ENCODE measurements at regions not wholly inside any gene's neighbourhood (a gene's known extent, or its start where the extent isn't known, plus 50 kb on each side); places are given as distances from the start of the nearest gene placed in this dataset.

DNA sequence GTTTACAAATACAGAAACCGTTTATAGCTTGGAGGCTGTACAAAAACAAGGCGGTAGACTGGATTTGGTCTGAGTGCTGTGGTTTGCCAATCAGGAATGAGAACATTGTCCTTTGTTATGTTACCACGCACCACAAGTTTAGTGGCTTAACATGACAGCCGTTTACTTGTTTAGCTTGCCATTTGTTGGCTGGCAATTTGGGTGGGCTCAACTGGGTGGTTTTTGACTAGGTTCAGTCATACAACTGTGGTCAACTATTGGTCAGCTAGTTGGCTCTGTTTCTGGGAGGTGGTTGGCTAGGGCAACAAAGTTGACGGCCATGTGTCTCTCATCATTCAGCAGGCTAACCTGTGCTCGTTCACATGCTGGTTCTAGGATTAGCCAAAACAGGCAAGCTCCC is 60.1 kb upstream of the SP8 start:
- POLR2A ChIA-PET = interaction anchor here (1.1 kb wide), 1 partner anchor 15 kb away, joined by 3 read pairs; no protein-coding TSS in a partner anchor

DNA sequence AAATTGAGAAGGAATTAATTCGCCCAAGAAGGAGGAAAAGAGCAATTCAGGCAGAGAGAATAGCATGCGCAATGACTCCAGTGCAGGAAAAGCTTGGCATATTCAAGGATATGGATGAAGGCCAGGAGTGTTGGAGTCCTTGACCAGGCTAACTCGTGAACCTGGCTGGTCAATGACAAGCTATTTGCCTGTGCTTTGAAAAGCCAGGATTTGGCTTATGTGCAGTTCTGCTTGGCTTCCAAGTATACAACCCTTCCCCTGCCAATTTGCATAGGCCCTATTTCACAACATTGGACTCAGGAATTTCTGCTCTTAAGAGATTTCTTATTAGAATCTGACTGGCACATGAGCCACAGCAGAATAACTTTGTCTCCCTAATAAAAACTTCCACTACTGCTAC is 72.3 kb upstream of the SP8 start:
- ChIA-PET POLR2A (no interaction called here), CTCF (no interaction called here)
- Histone ChIP-seq H3K9me3 (ENCODE audit: control insufficient read depth, insufficient read depth, low read depth, low read length) (no peaks in the 10 kb centered on the region), H3K4me3 (ENCODE audit: low read depth, low read length) (no peak overlapping the region), H3K36me3 (ENCODE audit: control insufficient read depth in 2 of 2, insufficient read depth in 1 of 2, low read length in 2 of 2) (no peaks in the 10 kb centered on the region), H3K27ac (ENCODE audit: extremely low read depth, low read depth, low read length) (no peak overlapping the region), H3K4me1 (ENCODE audit: control insufficient read depth, insufficient read depth, low read length) (no peaks in the 10 kb centered on the region)
- TF ChIP-seq ZNF837 (tag by site-specific recombination; IDR thresholded peaks at IDR 0.05) (no peak), ZNF324 (tag by site-specific recombination; IDR thresholded peaks at IDR 0.05) (no peak), ZNF670 (tag by site-specific recombination; IDR thresholded peaks at IDR 0.05; ENCODE audit: low read depth) (no peak), ZNF146 (tag by site-specific recombination; IDR thresholded peaks at IDR 0.05) (no peak)
- TF ChIP-seq, protein P1, sequence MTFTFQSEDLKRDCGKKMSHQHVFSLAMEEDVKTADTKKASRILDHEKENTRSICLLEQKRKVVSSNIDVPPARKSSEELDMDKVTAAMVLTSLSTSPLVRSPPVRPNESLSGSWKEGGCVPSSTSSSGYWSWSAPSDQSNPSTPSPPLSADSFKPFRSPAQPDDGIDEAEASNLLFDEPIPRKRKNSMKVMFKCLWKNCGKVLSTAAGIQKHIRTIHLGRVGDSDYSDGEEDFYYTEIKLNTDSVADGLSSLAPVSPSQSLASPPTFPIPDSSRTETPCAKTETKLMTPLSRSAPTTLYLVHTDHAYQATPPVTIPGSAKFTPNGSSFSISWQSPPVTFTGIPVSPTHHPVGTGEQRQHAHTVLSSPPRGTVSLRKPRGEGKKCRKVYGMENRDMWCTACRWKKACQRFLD (tag by site-specific recombination; IDR thresholded peaks at IDR 0.05) = no peak

More for the DNA sequence above, 60.1 kb upstream of the SP8 start:
- Histone ChIP-seq H3K27ac (ENCODE audit: extremely low read depth, low read depth, low read length) (no peak overlapping the region), H3K36me3 (ENCODE audit: control insufficient read depth in 2 of 2, insufficient read depth in 1 of 2, low read length in 2 of 2) (no peaks in the 10 kb centered on the region), H3K4me3 (ENCODE audit: low read depth, low read length) (no peak overlapping the region), H3K4me1 (ENCODE audit: control insufficient read depth, insufficient read depth, low read length) (no peaks in the 10 kb centered on the region), H3K9me3 (ENCODE audit: control insufficient read depth, insufficient read depth, low read depth, low read length) (no peaks in the 10 kb centered on the region)
- TF ChIP-seq ZNF391 (tag by site-specific recombination; IDR thresholded peaks at IDR 0.05; ENCODE audit: borderline replicate concordance, low read depth) = no peak
- TF ChIP-seq OVOL3 (tag by site-specific recombination; IDR thresholded peaks at IDR 0.05) = no peak
- no peak for TF ChIP-seq ZNF776 (tag by site-specific recombination; IDR thresholded peaks at IDR 0.05; ENCODE audit: borderline replicate concordance)
- TF ChIP-seq EGR2 (tag by site-specific recombination; IDR thresholded peaks at IDR 0.05; ENCODE audit: low read depth) = no peak
- TF ChIP-seq ZBTB26 (tag by site-specific recombination; optimal IDR thresholded peaks at IDR 0.05) = no peak
- TF ChIP-seq ZNF157 (tag by site-specific recombination; IDR thresholded peaks at IDR 0.05) = no peak
- TF ChIP-seq, protein P2, sequence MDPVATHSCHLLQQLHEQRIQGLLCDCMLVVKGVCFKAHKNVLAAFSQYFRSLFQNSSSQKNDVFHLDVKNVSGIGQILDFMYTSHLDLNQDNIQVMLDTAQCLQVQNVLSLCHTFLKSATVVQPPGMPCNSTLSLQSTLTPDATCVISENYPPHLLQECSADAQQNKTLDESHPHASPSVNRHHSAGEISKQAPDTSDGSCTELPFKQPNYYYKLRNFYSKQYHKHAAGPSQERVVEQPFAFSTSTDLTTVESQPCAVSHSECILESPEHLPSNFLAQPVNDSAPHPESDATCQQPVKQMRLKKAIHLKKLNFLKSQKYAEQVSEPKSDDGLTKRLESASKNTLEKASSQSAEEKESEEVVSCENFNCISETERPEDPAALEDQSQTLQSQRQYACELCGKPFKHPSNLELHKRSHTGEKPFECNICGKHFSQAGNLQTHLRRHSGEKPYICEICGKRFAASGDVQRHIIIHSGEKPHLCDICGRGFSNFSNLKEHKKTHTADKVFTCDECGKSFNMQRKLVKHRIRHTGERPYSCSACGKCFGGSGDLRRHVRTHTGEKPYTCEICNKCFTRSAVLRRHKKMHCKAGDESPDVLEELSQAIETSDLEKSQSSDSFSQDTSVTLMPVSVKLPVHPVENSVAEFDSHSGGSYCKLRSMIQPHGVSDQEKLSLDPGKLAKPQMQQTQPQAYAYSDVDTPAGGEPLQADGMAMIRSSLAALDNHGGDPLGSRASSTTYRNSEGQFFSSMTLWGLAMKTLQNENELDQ (tag by site-specific recombination; IDR thresholded peaks at IDR 0.05; ENCODE audit: low read depth) = no peak
- no peak for TF ChIP-seq REPIN1 (tag by site-specific recombination; IDR thresholded peaks at IDR 0.05; ENCODE audit: low read depth)
- no peak for TF ChIP-seq ZNF19 (tag by site-specific recombination; IDR thresholded peaks at IDR 0.05; ENCODE audit: low read depth)
- TF ChIP-seq ZFP37 (tag by site-specific recombination; IDR thresholded peaks at IDR 0.05) = no peak
- no peak for TF ChIP-seq FEZF1 (tag by site-specific recombination; IDR thresholded peaks at IDR 0.05)
- no peak for TF ChIP-seq ZNF830 (tag by site-specific recombination; IDR thresholded peaks at IDR 0.05; ENCODE audit: low read depth)
- TF ChIP-seq ZNF175 (tag by site-specific recombination; IDR thresholded peaks at IDR 0.05) = no peak
- TF ChIP-seq ZNF132 (tag by site-specific recombination; IDR thresholded peaks at IDR 0.05; ENCODE audit: borderline replicate concordance) = no peak
- TF ChIP-seq GLI4 (tag by site-specific recombination; IDR thresholded peaks at IDR 0.05) = no peak
- TF ChIP-seq, protein P3, sequence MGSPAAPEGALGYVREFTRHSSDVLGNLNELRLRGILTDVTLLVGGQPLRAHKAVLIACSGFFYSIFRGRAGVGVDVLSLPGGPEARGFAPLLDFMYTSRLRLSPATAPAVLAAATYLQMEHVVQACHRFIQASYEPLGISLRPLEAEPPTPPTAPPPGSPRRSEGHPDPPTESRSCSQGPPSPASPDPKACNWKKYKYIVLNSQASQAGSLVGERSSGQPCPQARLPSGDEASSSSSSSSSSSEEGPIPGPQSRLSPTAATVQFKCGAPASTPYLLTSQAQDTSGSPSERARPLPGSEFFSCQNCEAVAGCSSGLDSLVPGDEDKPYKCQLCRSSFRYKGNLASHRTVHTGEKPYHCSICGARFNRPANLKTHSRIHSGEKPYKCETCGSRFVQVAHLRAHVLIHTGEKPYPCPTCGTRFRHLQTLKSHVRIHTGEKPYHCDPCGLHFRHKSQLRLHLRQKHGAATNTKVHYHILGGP (tag by site-specific recombination; IDR thresholded peaks at IDR 0.05) = no peak
- TF ChIP-seq ZNF223 (tag by site-specific recombination; IDR thresholded peaks at IDR 0.05) = no peak
- no peak for TF ChIP-seq RBAK (tag by site-specific recombination; IDR thresholded peaks at IDR 0.05)
- CTCF ChIA-PET = no interaction called here

All from HEK293 (cell line).